WTC11 (cell line): ENCODE measurements at regions not wholly inside any gene's neighbourhood (a gene's known extent, or its start where the extent isn't known, plus 50 kb on each side); places are given as distances from the start of the nearest gene placed in this dataset.

Experiments used
- ATAC-seq: fragments of 200-7000 bp; cut with Tn5 transposase; 2 replicates; pipeline ENCODE4 v1.10.0; 2021; ENCODE audit warnings: mild to moderate bottlenecking, moderate library complexity
- CTCF ChIA-PET: fragments of 300-600 bp; sonication (Branson Sonifier 250); formaldehyde crosslinking; loops from one replicate; lab custom pipeline; 2021; ENCODE audit warnings: antibody characterized with exemption; lab: Charles Lee
- POLR2A ChIA-PET: fragments of 350-600 bp; sonication (Branson Sonifier 250); formaldehyde crosslinking; loops from one replicate; lab custom pipeline; 2021; ENCODE audit warnings: antibody characterized with exemption; lab: Charles Lee
- DNase-seq: peaks from one replicate; pipeline ENCODE4 v3.0.0; 2021; ENCODE audit warnings: low spot score
- H3K27ac Mint-ChIP-seq: 2 replicates; pipeline ENCODE4 v1.8.0; 2021; ENCODE audit warnings: mixed read lengths
- H3K27me3 Mint-ChIP-seq: 2 replicates; pipeline ENCODE4 v1.8.0; 2021; ENCODE audit warnings: low read depth, mild to moderate bottlenecking, moderate library complexity, mixed read lengths
- H3K36me3 Mint-ChIP-seq: 2 replicates; pipeline ENCODE4 v1.8.0; 2021; ENCODE audit warnings: mixed read lengths
- H3K4me1 Mint-ChIP-seq: 2 replicates; pipeline ENCODE4 v1.8.0; 2022; ENCODE audit warnings: mixed read lengths
- H3K4me3 Mint-ChIP-seq: 2 replicates; pipeline ENCODE4 v1.8.0; 2021; ENCODE audit warnings: mild to moderate bottlenecking, moderate library complexity, mixed read lengths
- H3K9me3 Mint-ChIP-seq: 2 replicates; pipeline ENCODE4 v1.8.0; 2021; ENCODE audit warnings: mixed read lengths
- CBFB ChIP-seq: sonication (generic); formaldehyde crosslinking; IDR thresholded peaks from 2 replicates; pipeline ENCODE4 v1.8.1; 2022; ENCODE audit warnings: mild to moderate bottlenecking, low read depth, missing genetic modification reagents
- CTCF ChIP-seq: fragments of 200-600 bp; IDR thresholded peaks from 2 replicates; pipeline ENCODE4 v1.8.0; 2022; ENCODE audit warnings: antibody characterized with exemption
- E2F4 ChIP-seq: sonication (generic); formaldehyde crosslinking; IDR thresholded peaks from 2 replicates; pipeline ENCODE4 v1.8.1; 2022; ENCODE audit warnings: low read depth, mild to moderate bottlenecking, moderate library complexity, missing genetic modification reagents, borderline replicate concordance
- ERG ChIP-seq: fragments of 250-450 bp; sonication (Bioruptor Pico); IDR thresholded peaks from 2 replicates; pipeline ENCODE4 v1.8.0; 2021; ENCODE audit warnings: mild to moderate bottlenecking
- ETV6 ChIP-seq: sonication (generic); formaldehyde crosslinking; IDR thresholded peaks from 2 replicates; pipeline ENCODE4 v1.8.1; 2022; ENCODE audit warnings: mild to moderate bottlenecking, missing genetic modification reagents
- HMGXB4 ChIP-seq: sonication (generic); formaldehyde crosslinking; IDR thresholded peaks from 2 replicates; pipeline ENCODE4 v1.8.1; 2023; ENCODE audit warnings: mild to moderate bottlenecking, moderate library complexity, missing genetic modification reagents
- JUN ChIP-seq: sonication (generic); formaldehyde crosslinking; IDR thresholded peaks from 2 replicates; pipeline ENCODE4 v1.8.0; 2023; ENCODE audit warnings: mild to moderate bottlenecking, missing genetic modification reagents
- MLX ChIP-seq: sonication (generic); formaldehyde crosslinking; IDR thresholded peaks from 2 replicates; pipeline ENCODE4 v1.8.1; 2023; ENCODE audit warnings: mild to moderate bottlenecking, missing genetic modification reagents, moderate library complexity
- NR1H2 ChIP-seq: sonication (generic); formaldehyde crosslinking; IDR thresholded peaks from 2 replicates; pipeline ENCODE4 v1.9.0; 2021; ENCODE audit warnings: mild to moderate bottlenecking, moderate library complexity, missing genetic modification reagents
- RORB ChIP-seq: fragments of 250-450 bp; sonication (Bioruptor Pico); IDR thresholded peaks from 2 replicates; pipeline ENCODE4 v1.9.0; 2021; ENCODE audit warnings: mild to moderate bottlenecking
- SMAD4 ChIP-seq: sonication (generic); formaldehyde crosslinking; IDR thresholded peaks from 2 replicates; pipeline ENCODE4 v1.8.0; 2022; ENCODE audit warnings: mild to moderate bottlenecking, missing genetic modification reagents
- USF1 ChIP-seq: sonication (generic); formaldehyde crosslinking; IDR thresholded peaks from 2 replicates; pipeline ENCODE4 v1.8.0; 2022; ENCODE audit warnings: mild to moderate bottlenecking, missing genetic modification reagents
- ZBTB21 ChIP-seq: sonication (generic); formaldehyde crosslinking; IDR thresholded peaks from 2 replicates; pipeline ENCODE4 v1.8.1; 2023; ENCODE audit warnings: mild to moderate bottlenecking, missing genetic modification reagents, borderline replicate concordance
- ZMAT4 ChIP-seq: fragments of 250-450 bp; sonication (Bioruptor Pico); IDR thresholded peaks from 2 replicates; pipeline ENCODE4 v1.9.0; 2021; ENCODE audit warnings: mild to moderate bottlenecking
- ZNF219 ChIP-seq: sonication (generic); formaldehyde crosslinking; IDR thresholded peaks from 2 replicates; pipeline ENCODE4 v1.8.0; 2023; ENCODE audit warnings: missing genetic modification reagents, mild to moderate bottlenecking, borderline replicate concordance
- ZNF317 ChIP-seq: sonication (generic); formaldehyde crosslinking; IDR thresholded peaks from 2 replicates; pipeline ENCODE4 v1.8.1; 2023; ENCODE audit warnings: low read depth, mild to moderate bottlenecking, moderate library complexity, missing genetic modification reagents, borderline replicate concordance
- ZNF512 ChIP-seq: sonication (generic); formaldehyde crosslinking; IDR thresholded peaks from 2 replicates; pipeline ENCODE4 v1.8.1; 2022; ENCODE audit warnings: missing genetic modification reagents, borderline replicate concordance

GRCh38 chr4:179583221-179583620, 2141.0 kb upstream of the AGA start (continued):
- TF ChIP-seq ZNF219, result no peak
- TF ChIP-seq ZNF512 (CRISPR knock-in tag), result no peak
- TF ChIP-seq USF1 (CRISPR knock-in tag), result no peak
- TF ChIP-seq NR1H2 (CRISPR knock-in tag), result no peak
- no peak for TF ChIP-seq RORB (CRISPR knock-in tag)
- no peak for TF ChIP-seq ZNF317
- no peak for TF ChIP-seq CTCF
- no peak for TF ChIP-seq ZMAT4
- no peak for TF ChIP-seq CBFB (CRISPR knock-in tag)
- no peak for TF ChIP-seq ERG (CRISPR knock-in tag)
- TF ChIP-seq ETV6, result no peak
- TF ChIP-seq E2F4 (CRISPR knock-in tag), result no peak

GRCh38 chr4:179584101-179584500, 2141.9 kb upstream of the AGA start:
- DNase-seq (no peak), ATAC-seq (no peak)
- no peaks in the 10 kb centered on the region for H3K36me3 Mint-ChIP-seq
- ChIA-PET POLR2A (no interaction called here), CTCF (no interaction called here)
- no peaks in the 10 kb centered on the region for H3K27me3 Mint-ChIP-seq
- H3K9me3 Mint-ChIP-seq, result no peaks in the 10 kb centered on the region; the same call in 1 of the 2 replicates
- peaks cover 21% of the 10 kb centered on the region for H3K4me1 Mint-ChIP-seq
- H3K4me3 Mint-ChIP-seq, result no peak overlapping the region
- TF ChIP-seq ZBTB21 (CRISPR knock-in tag) (no peak), ZNF512 (CRISPR knock-in tag) (no peak)
- peak overlapping the region; percentile 28; the same call in 1 of the 2 replicates for H3K27ac Mint-ChIP-seq

GRCh38 chr4:179585761-179586160, 2143.5 kb upstream of the AGA start:
- CTCF ChIA-PET, result no interaction called here
- Mint-ChIP-seq H3K36me3 (no peaks in the 10 kb centered on the region), H3K27ac (no peak overlapping the region), H3K9me3 (peaks cover under 1% of the 10 kb centered on the region; the same call in 1 of the 2 replicates), H3K27me3 (no peaks in the 10 kb centered on the region), H3K4me1 (peaks cover 21% of the 10 kb centered on the region), H3K4me3 (no peak overlapping the region)
- DNase-seq (no peak), ATAC-seq (no peak)
- POLR2A ChIA-PET, result no interaction called here
- TF ChIP-seq HMGXB4, result no peak
- no peak for TF ChIP-seq ZNF317
- no peak for TF ChIP-seq JUN
- TF ChIP-seq MLX (CRISPR knock-in tag), result no peak
- no peak for TF ChIP-seq RORB (CRISPR knock-in tag)
- TF ChIP-seq ERG (CRISPR knock-in tag), result no peak
- no peak for TF ChIP-seq ZNF512 (CRISPR knock-in tag)
- TF ChIP-seq SMAD4 (CRISPR knock-in tag), result no peak
